Neural progenitor cell (in vitro differentiated cells): ENCODE measurements at regions not wholly inside any gene's neighbourhood (a gene's known extent, or its start where the extent isn't known, plus 50 kb on each side); places are given as distances from the start of the nearest gene placed in this dataset.

Source experiments
- CTCF ChIP-seq: fragments of 200-600 bp; sonication (generic); IDR thresholded peaks from 2 replicates; pipeline ENCODE4 v1.5.1; 2017; ENCODE audit warnings: antibody characterized with exemption, mild to moderate bottlenecking
- EZH2 ChIP-seq: fragments of 200-600 bp; sonication (generic); IDR thresholded peaks from 2 replicates; pipeline ENCODE4 v1.6.1; 2017; ENCODE audit warnings: antibody characterized with exemption, mild to moderate bottlenecking, moderate library complexity
- EZH2phosphoT487 ChIP-seq: fragments of 200-600 bp; sonication (generic); IDR thresholded peaks from 2 replicates; pipeline ENCODE4 v1.6.1; 2017; ENCODE audit warnings: antibody characterized with exemption

GRCh38 chr4:120434756-120435155 is 368.1 kb upstream of the MAD2L1 start:
- TF ChIP-seq CTCF, result no peak
- no peak for TF ChIP-seq EZH2phosphoT487
- TF ChIP-seq EZH2, result no peak
